ENCODE measurements at regions not wholly inside any gene's neighbourhood (a gene's known extent, or its start where the extent isn't known, plus 50 kb on each side); places are given as distances from the start of the nearest gene placed in this dataset.

DNA sequence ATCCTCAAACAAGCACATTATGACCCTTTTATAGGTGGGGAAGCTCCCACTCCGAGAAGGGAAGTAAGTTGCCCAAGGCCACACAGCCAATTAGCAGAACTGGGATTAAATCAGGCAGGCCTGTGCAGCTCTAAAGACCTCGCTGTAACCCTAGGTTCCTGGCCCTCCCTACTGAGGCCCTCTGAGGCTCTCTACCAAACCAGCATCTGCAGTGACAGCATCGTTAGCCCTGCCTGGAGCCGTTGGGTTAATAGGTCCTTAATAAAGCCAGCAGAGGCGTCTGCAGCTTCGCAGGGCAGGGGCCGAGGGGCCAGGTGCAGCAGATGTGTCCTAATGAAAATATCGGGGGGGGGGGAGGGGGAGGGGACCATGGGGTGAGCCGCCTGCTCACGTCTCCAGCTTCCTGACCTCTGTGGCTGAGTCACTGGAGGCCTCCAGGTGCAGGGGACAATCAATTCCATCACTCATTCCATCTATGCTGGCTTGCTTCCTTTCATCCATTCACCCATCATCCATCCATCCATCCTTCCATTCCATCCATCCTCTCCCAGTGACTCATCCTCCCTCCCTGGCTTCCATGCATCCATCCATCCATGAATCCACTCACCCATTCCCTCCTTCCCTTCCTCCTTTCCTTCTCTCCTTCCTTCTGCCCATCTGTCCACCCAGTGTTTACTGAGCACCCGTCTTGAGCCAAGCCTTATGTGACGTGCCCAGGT, 203.9 kb downstream of the C9orf50 start:
- DNase-seq (ENCODE audit: low read depth): no peak
- TF ChIP-seq, protein P1, sequence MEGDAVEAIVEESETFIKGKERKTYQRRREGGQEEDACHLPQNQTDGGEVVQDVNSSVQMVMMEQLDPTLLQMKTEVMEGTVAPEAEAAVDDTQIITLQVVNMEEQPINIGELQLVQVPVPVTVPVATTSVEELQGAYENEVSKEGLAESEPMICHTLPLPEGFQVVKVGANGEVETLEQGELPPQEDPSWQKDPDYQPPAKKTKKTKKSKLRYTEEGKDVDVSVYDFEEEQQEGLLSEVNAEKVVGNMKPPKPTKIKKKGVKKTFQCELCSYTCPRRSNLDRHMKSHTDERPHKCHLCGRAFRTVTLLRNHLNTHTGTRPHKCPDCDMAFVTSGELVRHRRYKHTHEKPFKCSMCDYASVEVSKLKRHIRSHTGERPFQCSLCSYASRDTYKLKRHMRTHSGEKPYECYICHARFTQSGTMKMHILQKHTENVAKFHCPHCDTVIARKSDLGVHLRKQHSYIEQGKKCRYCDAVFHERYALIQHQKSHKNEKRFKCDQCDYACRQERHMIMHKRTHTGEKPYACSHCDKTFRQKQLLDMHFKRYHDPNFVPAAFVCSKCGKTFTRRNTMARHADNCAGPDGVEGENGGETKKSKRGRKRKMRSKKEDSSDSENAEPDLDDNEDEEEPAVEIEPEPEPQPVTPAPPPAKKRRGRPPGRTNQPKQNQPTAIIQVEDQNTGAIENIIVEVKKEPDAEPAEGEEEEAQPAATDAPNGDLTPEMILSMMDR (conservative IDR thresholded peaks at IDR 0.05; ENCODE audit: low read length): no peak
- no peak overlapping the region for H3K4me3 ChIP-seq (ENCODE audit: low read length)

DNA sequence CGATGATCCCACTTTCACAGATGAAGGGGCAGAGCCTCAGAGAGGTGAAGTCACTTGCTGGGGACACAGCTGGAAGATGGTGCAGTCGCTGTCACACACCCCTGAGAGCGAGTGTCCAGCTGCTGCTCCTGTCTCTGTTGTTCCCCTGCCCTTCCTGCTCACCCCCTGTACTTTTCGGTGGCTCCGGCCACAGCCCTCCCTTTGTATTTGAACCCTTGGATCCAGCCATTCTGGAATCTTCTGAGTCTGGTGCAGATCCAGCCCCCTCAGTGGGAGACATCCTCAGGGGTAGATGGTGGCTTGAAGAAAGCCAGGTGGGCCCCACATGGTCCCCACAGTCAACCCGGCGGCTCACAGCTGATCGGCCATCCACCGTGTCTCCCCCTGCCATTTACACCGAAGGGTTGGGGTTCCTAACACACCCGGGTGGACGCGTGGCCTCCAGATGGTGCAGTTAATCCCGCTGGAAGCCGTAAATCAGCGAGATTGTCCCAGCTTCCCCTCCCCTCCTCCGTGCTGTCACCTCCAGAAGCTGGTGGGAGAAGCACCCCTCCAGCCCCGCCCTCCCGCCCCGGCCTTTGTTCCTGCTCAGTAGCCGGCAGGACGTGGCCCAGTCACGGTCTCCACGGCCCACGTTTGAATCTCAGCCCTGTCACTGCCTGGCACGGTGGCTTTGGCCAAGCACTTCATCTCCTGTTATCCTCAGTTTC, 204.8 kb downstream of the C9orf50 start:
- peak; percentile 29 for DNase-seq (ENCODE audit: low read depth)
- TF ChIP-seq, protein P1 (conservative IDR thresholded peaks at IDR 0.05; ENCODE audit: low read length): no peak
- no peak overlapping the region for H3K4me3 ChIP-seq (ENCODE audit: low read length)

DNA sequence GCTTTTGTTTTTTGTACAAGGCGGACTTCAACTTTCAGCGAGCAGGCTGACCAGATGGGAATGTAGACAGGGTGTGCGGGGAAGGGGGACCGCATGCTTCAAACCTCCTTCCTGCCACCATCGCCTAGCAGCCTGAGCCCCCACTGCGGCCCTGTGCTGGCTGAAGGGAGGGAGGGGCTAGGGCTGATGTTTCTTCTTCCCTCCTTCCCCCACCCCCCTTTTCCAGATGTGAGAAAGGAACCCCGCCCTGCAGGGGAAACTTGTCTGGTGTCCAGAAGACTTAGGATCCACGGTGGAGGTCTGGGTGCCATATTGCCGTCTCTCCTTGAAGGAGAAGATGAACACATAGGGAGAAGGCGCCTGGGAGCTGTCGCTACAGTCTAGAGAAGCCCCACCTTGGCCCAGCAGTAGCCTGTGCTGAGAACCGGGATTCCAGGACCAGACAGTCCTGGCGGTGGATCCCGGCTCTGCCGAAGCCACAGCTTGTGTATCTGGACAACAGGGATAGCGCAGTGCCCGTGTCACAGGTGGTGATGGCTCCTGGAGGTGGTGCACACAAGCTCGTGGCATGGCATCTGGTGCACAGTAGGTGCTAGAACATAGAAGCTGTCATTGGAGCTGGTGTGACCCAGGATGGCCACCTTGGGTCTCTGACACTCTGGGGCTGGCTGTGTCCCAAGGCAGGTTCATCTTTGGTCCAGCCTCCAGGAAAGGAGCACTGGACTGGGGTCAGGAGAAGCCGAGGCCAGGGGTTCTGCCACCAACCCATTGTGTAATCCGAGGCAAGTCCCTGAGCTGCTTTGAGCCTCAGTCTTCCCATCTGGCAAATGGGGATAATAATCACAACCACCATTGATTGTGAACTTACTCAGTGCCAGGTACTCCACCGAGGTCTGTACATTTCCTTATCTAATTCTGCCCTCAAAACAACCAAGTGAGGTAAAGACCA, 205.6 kb downstream of the C9orf50 start:
- peak; percentile 27 for DNase-seq (ENCODE audit: low read depth)
- no peak overlapping the region for H3K4me3 ChIP-seq (ENCODE audit: low read length)
- TF ChIP-seq, protein P1 (conservative IDR thresholded peaks at IDR 0.05; ENCODE audit: low read length): peak; percentile 5

DNA sequence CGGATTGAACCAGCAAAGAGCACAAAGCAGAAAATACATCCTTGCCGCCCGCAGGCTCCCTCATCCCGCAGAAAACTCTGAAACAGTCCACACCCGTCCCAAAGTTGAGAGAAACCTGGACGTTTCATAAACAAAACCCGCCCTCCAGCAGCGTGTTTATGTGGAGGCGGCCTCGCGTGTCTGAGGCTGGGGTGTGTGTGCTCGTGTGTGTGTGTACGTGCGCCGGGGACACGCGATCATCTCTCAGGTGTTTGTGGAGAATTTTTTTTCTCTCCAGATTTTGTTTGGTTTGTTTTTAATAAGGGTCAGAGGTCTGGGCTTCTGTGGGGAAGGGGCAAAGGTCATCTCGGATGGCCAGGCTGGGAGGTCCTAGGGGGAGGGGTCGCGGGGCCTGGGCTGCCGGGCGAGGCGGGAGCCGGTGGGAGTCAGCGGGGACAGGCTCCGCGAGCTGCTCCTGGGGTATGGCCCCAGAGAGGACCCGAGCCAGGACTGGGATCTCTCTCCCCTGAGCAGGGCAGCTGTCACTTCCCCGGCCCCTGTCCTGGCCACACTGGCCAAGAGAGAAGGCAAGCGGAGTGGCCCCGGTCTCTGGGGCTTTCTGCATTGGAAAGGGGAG, 206.4 kb downstream of the C9orf50 start:
- TF ChIP-seq, protein P1 (conservative IDR thresholded peaks at IDR 0.05; ENCODE audit: low read length): no peak
- peak overlapping the region; percentile 56 for H3K4me3 ChIP-seq (ENCODE audit: low read length)
- DNase-seq (ENCODE audit: low read depth): peak; percentile 79

DNA sequence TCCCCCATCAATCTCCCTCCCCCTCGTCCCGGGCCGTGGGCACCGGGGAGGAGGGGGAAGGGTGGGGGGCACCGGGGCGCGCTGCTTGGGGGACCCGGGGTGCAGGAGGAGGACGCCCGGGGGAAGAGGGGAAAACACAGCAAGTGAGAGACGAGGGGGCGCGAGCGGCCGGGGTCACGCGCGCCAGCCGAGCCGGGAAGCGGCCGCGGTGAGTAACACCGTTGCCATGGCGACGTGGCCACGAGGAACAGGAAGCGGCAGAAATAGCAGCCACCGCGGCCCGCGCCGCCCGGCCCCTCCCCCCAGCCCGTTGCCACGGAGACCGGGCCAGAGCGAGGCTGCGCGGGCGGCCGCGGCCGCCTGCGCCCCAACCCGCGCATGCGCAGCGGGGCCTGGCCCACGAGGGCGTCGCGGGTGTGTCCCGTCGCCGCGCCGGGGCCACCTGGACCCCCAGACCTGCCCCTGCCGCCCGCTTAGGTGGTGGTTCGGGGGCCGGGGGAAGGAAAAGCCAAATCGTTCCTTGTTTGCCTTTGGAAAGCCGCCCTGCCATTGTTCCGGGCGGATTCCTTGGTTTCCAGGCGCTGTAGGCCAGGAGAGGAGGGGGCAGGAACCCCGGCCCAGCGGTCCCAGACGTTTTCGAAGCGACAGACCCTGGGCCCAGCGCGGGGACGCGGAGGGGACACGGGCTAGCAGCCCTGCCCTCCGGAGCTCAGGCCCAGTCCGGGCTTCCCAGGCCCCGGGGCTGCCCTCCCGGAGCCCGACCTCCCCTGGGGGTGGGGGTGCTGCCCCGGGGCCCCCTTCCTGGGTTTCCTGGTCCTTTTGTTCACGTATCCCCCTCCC, 207.1 kb downstream of the C9orf50 start:
- peak overlapping the region; percentile 56 for H3K4me3 ChIP-seq (ENCODE audit: low read length)
- TF ChIP-seq, protein P1 (conservative IDR thresholded peaks at IDR 0.05; ENCODE audit: low read length): no peak
- peak; percentile 96 for DNase-seq (ENCODE audit: low read depth)
